ENCODE measurements at regions not wholly inside any gene's neighbourhood (a gene's known extent, or its start where the extent isn't known, plus 50 kb on each side); places are given as distances from the start of the nearest gene placed in this dataset.

- H3K4me1 Mint-ChIP-seq (ENCODE audit: low read depth, unreplicated experiment): no peaks in the 10 kb centered on the region
- no peaks in the 10 kb centered on the region for H3K36me3 Mint-ChIP-seq (ENCODE audit: insufficient read depth, unreplicated experiment)
- intact Hi-C loops (cut with micrococcal nuclease; ENCODE audit: unreplicated experiment): no loop called here
- no peak overlapping the region for H3K27ac Mint-ChIP-seq (ENCODE audit: unreplicated experiment)
- no peak overlapping the region for H3K4me3 ChIP-seq (ENCODE audit: low read depth, low read length)
- no peaks in the 10 kb centered on the region for H3K36me3 ChIP-seq (ENCODE audit: control insufficient read depth, insufficient read depth, low read length)
- TF ChIP-seq CTCF (IDR thresholded peaks at IDR 0.05; ENCODE audit: insufficient read depth in 1 of 2, low read depth in 1 of 2, low read length in 1 of 2, severe bottlenecking in 1 of 2, unreplicated experiment in 1 of 2): no peak
- no TSS peak for BruUV-seq (replicated peaks)
- no peaks in the 10 kb centered on the region for H3K9me3 ChIP-seq
- peaks cover 3% of the 10 kb centered on the region for H3K27me3 Mint-ChIP-seq (ENCODE audit: insufficient read depth, unreplicated experiment)
- no peak overlapping the region for H3K4me3 Mint-ChIP-seq (ENCODE audit: unreplicated experiment)
- no peaks in the 10 kb centered on the region for H3K9me3 Mint-ChIP-seq (ENCODE audit: unreplicated experiment)
- no peak for DNase-seq
- no peaks in the 10 kb centered on the region for H3K4me1 ChIP-seq
- H3K27me3 ChIP-seq (replicated peaks; ENCODE audit: control insufficient read depth, insufficient read depth, low read length): no peaks in the 10 kb centered on the region
- CTCF ChIA-PET: no interaction called here
- POLR2A ChIA-PET: no interaction called here
Observed at GRCh38 chr5:87705876-87706275, 293.1 kb upstream of the CCNH start.

GRCh38 chr5:87686975-87687374 lies 274.2 kb upstream of the CCNH start:
- peaks cover 3% of the 10 kb centered on the region for H3K27me3 Mint-ChIP-seq (ENCODE audit: insufficient read depth, unreplicated experiment)
- DNase-seq: no peak
- no TSS peak for BruUV-seq (replicated peaks)
- no peaks in the 10 kb centered on the region for H3K9me3 Mint-ChIP-seq (ENCODE audit: unreplicated experiment)
- ChIA-PET POLR2A (no interaction called here), CTCF (no interaction called here)
- intact Hi-C loops (cut with micrococcal nuclease; ENCODE audit: unreplicated experiment): no loop called here
- Histone ChIP-seq H3K36me3 (ENCODE audit: control insufficient read depth, insufficient read depth, low read length) (no peaks in the 10 kb centered on the region), H3K9me3 (no peaks in the 10 kb centered on the region), H3K4me1 (peaks cover 14% of the 10 kb centered on the region; the same call in 1 of the 2 replicates), H3K4me3 (ENCODE audit: low read depth, low read length) (no peak overlapping the region), H3K27me3 (replicated peaks; ENCODE audit: control insufficient read depth, insufficient read depth, low read length) (no peaks in the 10 kb centered on the region)
- no peak overlapping the region for H3K27ac Mint-ChIP-seq (ENCODE audit: unreplicated experiment)
- no peak for TF ChIP-seq CTCF (IDR thresholded peaks at IDR 0.05; ENCODE audit: insufficient read depth in 1 of 2, low read depth in 1 of 2, low read length in 1 of 2, severe bottlenecking in 1 of 2, unreplicated experiment in 1 of 2)
- peaks cover 14% of the 10 kb centered on the region for H3K4me1 Mint-ChIP-seq (ENCODE audit: low read depth, unreplicated experiment)
- no peak overlapping the region for H3K4me3 Mint-ChIP-seq (ENCODE audit: unreplicated experiment)
- H3K36me3 Mint-ChIP-seq (ENCODE audit: insufficient read depth, unreplicated experiment): no peaks in the 10 kb centered on the region

GRCh38 chr5:87686018-87686417 lies 273.3 kb upstream of the CCNH start:
- no TSS peak for BruUV-seq (replicated peaks)
- CTCF ChIA-PET: no interaction called here

More at GRCh38 chr5:87686018-87686417, 273.3 kb upstream of the CCNH start:
- Histone ChIP-seq H3K4me3 (ENCODE audit: low read depth, low read length) (no peak overlapping the region), H3K4me1 (peaks cover 14% of the 10 kb centered on the region; the same call in 1 of the 2 replicates), H3K36me3 (ENCODE audit: control insufficient read depth, insufficient read depth, low read length) (no peaks in the 10 kb centered on the region), H3K9me3 (no peaks in the 10 kb centered on the region), H3K27me3 (replicated peaks; ENCODE audit: control insufficient read depth, insufficient read depth, low read length) (no peaks in the 10 kb centered on the region)
- H3K27me3 Mint-ChIP-seq (ENCODE audit: insufficient read depth, unreplicated experiment): no peaks in the 10 kb centered on the region
- POLR2A ChIA-PET: no interaction called here
- no peak overlapping the region for H3K4me3 Mint-ChIP-seq (ENCODE audit: unreplicated experiment)
- H3K27ac Mint-ChIP-seq (ENCODE audit: unreplicated experiment): no peak overlapping the region
- H3K4me1 Mint-ChIP-seq (ENCODE audit: low read depth, unreplicated experiment): peaks cover 14% of the 10 kb centered on the region
- no peak for TF ChIP-seq CTCF (IDR thresholded peaks at IDR 0.05; ENCODE audit: insufficient read depth in 1 of 2, low read depth in 1 of 2, low read length in 1 of 2, severe bottlenecking in 1 of 2, unreplicated experiment in 1 of 2)
- no peaks in the 10 kb centered on the region for H3K36me3 Mint-ChIP-seq (ENCODE audit: insufficient read depth, unreplicated experiment)
- intact Hi-C loops (cut with micrococcal nuclease; ENCODE audit: unreplicated experiment): no loop called here
- no peak for DNase-seq
- no peaks in the 10 kb centered on the region for H3K9me3 Mint-ChIP-seq (ENCODE audit: unreplicated experiment)
